Psoas muscle (tissue), 7 donors: ENCODE measurements at regions not wholly inside any gene's neighbourhood (a gene's known extent, or its start where the extent isn't known, plus 50 kb on each side); places are given as distances from the start of the nearest gene placed in this dataset.
"Not testable (repeated sequence)": the region's sequence is repeated elsewhere in the genome, so short reads cannot be mapped to it uniquely, and the experiment has no call there.

Experiments used
- ATAC-seq, 4 donors: fragments of 200-7000 bp; cut with Tn5 transposase; one replicate each; pipeline ENCODE4 v1.9.1; 2020; ENCODE audit warnings: moderate library complexity in 3 of 4, mild to moderate bottlenecking in 2 of 4
- DNase-seq, 2 donors: peaks; one replicate each; pipeline ENCODE4 v3.0.0-alpha.2; 2020
- H3K27ac ChIP-seq: fragments of 200-600 bp; one replicate; pipeline ENCODE4 v1.8.0; 2022
- H3K27me3 ChIP-seq, 3 donors: fragments of 200-600 bp in 1 of 3; one replicate each; pipeline versions ENCODE4 v1.6.1 to v1.8.0; 2013 to 2022; ENCODE audit warnings: low read length in 2 of 3, mild to moderate bottlenecking in 2 of 3, moderate library complexity in 1 of 3; ENCODE audit not compliant: insufficient read depth in 3 of 3
- H3K36me3 ChIP-seq, 2 donors: fragments of 200-600 bp in 1 of 2; one replicate each; pipeline versions ENCODE4 v1.6.1 to v1.8.0; 2013 to 2022; ENCODE audit warnings: low read depth in 1 of 2, mild to moderate bottlenecking in 1 of 2, moderate library complexity in 1 of 2; ENCODE audit not compliant: insufficient read depth in 1 of 2
- H3K4me1 ChIP-seq: fragments of 200-600 bp; one replicate; pipeline ENCODE4 v1.8.0; 2022
- H3K4me3 ChIP-seq: fragments of 200-600 bp; one replicate; pipeline ENCODE4 v1.8.0; 2022; ENCODE audit warnings: mild to moderate bottlenecking
- H3K9me3 ChIP-seq: fragments of 200-600 bp; one replicate; pipeline ENCODE4 v1.8.0; 2022
- whole genome bisulfite sequencing, 3 donors: extraction: QIAGEN DNeasy Blood & Tissue Kit; methylation state at CpG; one replicate each; pipeline versions ENCODE4 v1.1.6 to v1.1.7; 2013; 5-methylcytosine and 5-hydroxymethylcytosine counted together
- intact Hi-C, 2 donors: fragments of 100-400 bp; cut with DNase I; formaldehyde crosslinking; loops; one replicate each; pipeline versions ENCODE4 v1.11.0 to v1.14.2; 2022
- TF ChIP-seq, protein P1 (sequence below): fragments of 200-600 bp; IDR thresholded peaks from one replicate; pipeline ENCODE4 v1.8.0; 2022; ENCODE audit warnings: antibody characterized with exemption
- donor health status: healthy with polysubstance abuse.
- donor health status: DM: no; HTN: no; CAD: no; lungs with moderate emphysema.
- donor health status: Bipolar disorder and iron deficiency.
- donor health status: healthy.
- donor health status: DM: yes; HTN: yes; CAD: no.
- donor health status: DM: no; HTN: no; CAD: no.
- donor health status: DM: yes; HTN: yes; CAD: no.

DNA sequence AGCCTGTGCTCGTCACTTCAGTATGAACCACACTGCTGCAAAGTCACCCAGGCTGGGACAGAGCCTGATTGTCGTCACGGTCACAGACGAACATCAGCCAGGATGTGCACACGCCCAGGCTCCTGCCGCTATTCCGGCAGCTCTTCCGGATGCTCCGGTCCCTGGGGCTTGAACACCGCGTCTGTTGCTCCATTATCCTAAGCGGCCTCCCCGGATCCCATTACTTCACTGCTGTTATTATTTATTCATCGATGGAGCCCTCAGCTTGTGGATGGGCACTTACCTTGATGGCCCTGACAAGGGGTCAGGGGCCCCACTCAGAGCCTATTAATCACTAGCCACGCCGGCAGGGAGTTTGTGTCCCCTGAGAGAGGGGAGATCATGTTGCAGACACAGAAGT is 120.8 kb upstream of the PCBD1 start:
- Histone ChIP-seq H3K9me3 (no peaks in the 10 kb centered on the region), H3K4me1 (no peaks in the 10 kb centered on the region), H3K27ac (no peak overlapping the region), H3K36me3 (no peaks in the 10 kb centered on the region), H3K4me3 (no peak overlapping the region), H3K27me3 (peaks cover 0 to 3% (median 3%) of the 10 kb centered on the region in 3 donors)
- ATAC-seq (no peak), DNase-seq (no peak)
- intact Hi-C loops, result no loop called here
- TF ChIP-seq, protein P1, sequence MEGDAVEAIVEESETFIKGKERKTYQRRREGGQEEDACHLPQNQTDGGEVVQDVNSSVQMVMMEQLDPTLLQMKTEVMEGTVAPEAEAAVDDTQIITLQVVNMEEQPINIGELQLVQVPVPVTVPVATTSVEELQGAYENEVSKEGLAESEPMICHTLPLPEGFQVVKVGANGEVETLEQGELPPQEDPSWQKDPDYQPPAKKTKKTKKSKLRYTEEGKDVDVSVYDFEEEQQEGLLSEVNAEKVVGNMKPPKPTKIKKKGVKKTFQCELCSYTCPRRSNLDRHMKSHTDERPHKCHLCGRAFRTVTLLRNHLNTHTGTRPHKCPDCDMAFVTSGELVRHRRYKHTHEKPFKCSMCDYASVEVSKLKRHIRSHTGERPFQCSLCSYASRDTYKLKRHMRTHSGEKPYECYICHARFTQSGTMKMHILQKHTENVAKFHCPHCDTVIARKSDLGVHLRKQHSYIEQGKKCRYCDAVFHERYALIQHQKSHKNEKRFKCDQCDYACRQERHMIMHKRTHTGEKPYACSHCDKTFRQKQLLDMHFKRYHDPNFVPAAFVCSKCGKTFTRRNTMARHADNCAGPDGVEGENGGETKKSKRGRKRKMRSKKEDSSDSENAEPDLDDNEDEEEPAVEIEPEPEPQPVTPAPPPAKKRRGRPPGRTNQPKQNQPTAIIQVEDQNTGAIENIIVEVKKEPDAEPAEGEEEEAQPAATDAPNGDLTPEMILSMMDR, result no peak
- WGBS, 3 donors, result 13 to 28% (median 25%) methylated on average over 16 of the region's 16 CpGs

DNA sequence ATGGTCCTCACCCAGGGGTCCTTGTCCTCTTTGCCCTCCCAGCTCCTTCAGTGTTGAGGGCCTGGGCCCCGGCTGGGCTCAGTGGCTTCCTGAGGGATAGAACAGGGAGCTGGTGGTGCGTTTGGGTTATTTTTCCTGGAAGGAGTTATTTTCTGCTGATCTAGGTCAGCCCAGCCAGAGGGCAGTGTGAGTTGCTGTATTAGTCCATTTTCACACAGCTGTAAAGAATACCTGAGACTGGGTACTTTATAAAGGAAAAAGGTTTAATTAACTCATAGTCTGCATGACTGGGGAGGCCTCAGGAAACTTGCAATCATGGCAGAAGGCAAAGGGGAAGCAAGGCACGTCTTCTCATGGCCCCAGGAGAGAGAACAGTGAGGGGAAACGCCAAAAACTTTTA is 122.4 kb upstream of the PCBD1 start:
- 65 to 71% (median 65%) methylated on average over 4 of the region's 4 CpGs for WGBS, 3 donors
- intact Hi-C loops, result no loop called here

DNA sequence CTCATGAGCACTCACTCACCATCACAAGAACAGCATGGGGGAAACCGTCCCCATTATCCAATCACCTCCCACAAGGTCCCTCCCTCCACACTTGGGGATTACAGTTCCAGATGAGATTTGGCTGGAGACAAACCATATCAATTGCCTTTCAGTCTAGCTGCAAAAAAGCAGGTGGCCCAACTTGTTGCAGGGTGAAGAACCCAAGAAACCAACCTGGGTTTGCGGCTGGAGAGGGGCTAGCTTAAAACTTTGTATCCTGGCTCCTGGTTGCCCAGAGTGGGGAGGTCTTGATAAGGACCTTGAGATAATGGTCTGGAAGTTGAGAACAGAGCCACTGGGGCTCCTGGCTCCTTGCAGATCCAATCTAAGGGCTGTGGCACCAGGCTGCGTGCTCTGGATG is 122.8 kb upstream of the PCBD1 start:
- no peak for DNase-seq
- Histone ChIP-seq H3K36me3 (no peaks in the 10 kb centered on the region), H3K27me3 (peaks cover 0 to 3% (median 0%) of the 10 kb centered on the region in 3 donors), H3K4me3 (no peak overlapping the region), H3K27ac (no peak overlapping the region), H3K4me1 (no peaks in the 10 kb centered on the region), H3K9me3 (no peaks in the 10 kb centered on the region)
- 82 to 92% (median 89%) methylated on average over 3 of the region's 3 CpGs for WGBS, 3 donors
- TF ChIP-seq, protein P1, result no peak
- ATAC-seq, result no peak
- intact Hi-C loops, result no loop called here

More for the DNA sequence above, 122.4 kb upstream of the PCBD1 start:
- ATAC-seq (no peak), DNase-seq (no peak)
- Histone ChIP-seq H3K4me1 (no peaks in the 10 kb centered on the region), H3K36me3 (no peaks in the 10 kb centered on the region), H3K27me3 (peaks cover 0 to 3% (median 0%) of the 10 kb centered on the region in 3 donors), H3K4me3 (no peak overlapping the region), H3K27ac (no peak overlapping the region), H3K9me3 (no peaks in the 10 kb centered on the region)
- TF ChIP-seq, protein P1, result no peak

DNA sequence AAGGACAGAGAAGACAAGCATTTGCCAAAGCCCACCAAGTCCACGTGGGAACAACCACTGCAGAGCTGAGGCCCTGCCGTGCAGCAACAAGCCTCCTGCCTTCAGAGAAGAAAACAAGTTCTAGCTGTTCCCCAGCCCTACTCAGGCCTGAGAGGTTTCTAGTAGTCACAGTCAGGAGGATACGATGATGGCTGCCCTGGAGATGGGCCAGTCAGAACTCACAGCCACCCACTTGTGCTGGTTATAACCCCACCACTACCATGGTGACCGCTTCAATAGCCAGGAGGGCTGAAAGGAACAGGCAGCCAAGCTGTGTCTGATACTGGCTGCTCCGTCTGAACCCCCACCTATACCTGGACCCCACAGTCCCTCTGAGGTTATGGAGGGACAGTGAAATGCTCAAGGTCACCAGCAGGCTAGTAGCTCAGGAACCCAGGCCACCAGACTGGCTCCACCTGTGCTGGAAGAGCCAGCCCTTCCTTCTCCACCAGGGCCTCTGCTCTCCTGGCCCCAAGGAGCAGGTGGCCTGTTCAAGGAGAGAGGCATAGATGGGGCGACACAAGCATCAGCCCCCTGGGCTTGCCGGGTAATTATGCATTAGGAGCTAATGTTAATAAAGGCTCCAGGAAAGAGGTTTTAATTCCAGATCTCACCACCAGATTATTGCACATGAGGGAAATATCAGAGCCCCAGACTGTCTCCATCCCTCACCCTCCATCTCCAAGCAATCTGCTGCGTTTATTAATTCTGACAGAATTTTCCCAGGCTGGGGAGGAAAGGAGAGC is 125.8 kb upstream of the PCBD1 start:
- no peaks in the 10 kb centered on the region for H3K27me3 ChIP-seq
- no peaks in the 10 kb centered on the region for H3K9me3 ChIP-seq
- no peaks in the 10 kb centered on the region for H3K4me1 ChIP-seq
- WGBS, 3 donors, result 73 to 76% (median 76%) methylated on average over 8 of the region's 8 CpGs
- intact Hi-C loops, result no loop called here
- ATAC-seq (no peak), DNase-seq (no peak)
- TF ChIP-seq, protein P1, result no peak
- no peak overlapping the region for H3K4me3 ChIP-seq
- H3K27ac ChIP-seq, result no peak overlapping the region
- H3K36me3 ChIP-seq, result no peaks in the 10 kb centered on the region

DNA sequence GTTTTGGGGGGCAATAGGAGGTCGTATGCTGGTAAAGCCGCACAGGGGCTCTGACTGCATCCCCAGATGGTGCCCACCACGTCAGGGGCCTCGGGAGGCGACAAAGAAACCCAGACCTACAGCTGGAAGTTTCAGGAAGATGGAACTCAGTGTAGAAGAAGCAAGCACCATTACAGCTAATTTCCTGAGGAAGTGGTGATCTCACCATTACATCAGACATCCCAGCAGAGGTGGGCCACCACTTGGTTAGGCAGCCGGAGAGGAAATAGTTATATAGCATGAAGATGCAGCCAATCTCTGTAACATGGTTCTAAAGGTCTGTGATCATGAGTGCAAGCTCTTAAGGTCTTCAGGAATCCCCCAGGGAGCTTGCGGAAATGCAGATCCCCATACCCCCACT is 127.3 kb upstream of the PCBD1 start:
- intact Hi-C loops, result no loop called here
- no peak for DNase-seq
- WGBS, 3 donors, result 60 to 72% (median 65%) methylated on average over 7 of the region's 7 CpGs
- no peak overlapping the region for H3K27ac ChIP-seq
- no peaks in the 10 kb centered on the region for H3K9me3 ChIP-seq
- no peak for ATAC-seq
- no peak overlapping the region for H3K4me3 ChIP-seq
- no peaks in the 10 kb centered on the region for H3K27me3 ChIP-seq
- TF ChIP-seq, protein P1, result no peak
- no peaks in the 10 kb centered on the region for H3K4me1 ChIP-seq
- H3K36me3 ChIP-seq, result no peaks in the 10 kb centered on the region

DNA sequence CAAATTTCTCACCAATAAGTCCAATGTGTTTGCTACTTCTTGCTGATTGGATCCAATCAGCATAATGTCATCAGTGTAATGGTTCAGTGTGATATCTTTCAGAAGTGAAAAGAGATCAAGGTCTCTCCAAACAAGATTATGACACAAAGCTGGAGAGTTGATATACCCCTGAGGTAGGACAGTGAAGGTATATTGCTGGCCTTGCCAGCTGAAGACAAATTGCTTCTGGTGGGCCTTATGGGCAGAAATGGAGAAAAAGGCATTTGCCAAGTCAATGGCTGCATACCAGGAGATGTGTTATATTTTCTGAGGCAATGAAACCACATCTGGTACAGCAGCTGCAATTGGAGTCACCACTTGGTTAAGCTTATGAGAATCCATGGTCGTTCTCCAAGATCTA is 131.7 kb upstream of the PCBD1 start:
- DNase-seq, H3K9me3 ChIP-seq, H3K4me1 ChIP-seq, H3K36me3 ChIP-seq, ATAC-seq, intact Hi-C loops, H3K27ac ChIP-seq, H3K27me3 ChIP-seq, H3K4me3 ChIP-seq: not testable (repeated sequence)
- WGBS, 3 donors, result 47 to 67% (median 56%) methylated on average over 1 of the region's 1 CpG
